ENCODE measurements at regions not wholly inside any gene's neighbourhood (a gene's known extent, or its start where the extent isn't known, plus 50 kb on each side); places are given as distances from the start of the nearest gene placed in this dataset.
"Not testable (repeated sequence)": the region's sequence is repeated elsewhere in the genome, so short reads cannot be mapped to it uniquely, and the experiment has no call there.

DNA sequence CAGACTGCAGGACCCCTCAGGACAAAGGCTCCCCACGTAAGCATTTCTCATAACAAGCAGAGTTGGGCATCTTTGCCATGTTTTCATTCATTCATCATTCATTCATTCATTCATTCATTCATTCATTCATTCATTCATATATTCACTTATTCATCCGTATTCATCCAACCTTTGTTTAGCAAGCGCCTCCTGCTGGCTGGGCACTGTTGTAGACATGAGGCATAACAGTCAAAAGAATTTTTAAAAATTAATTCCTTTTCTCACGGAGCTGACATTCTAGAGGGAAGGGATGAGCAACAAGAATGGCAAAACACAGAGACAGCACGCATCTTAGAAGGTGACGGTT is 351.7 kb upstream of the TNRC6C start:
- H3K4me3 ChIP-seq (ENCODE audit: low read depth, low read length), result no peak overlapping the region

DNA sequence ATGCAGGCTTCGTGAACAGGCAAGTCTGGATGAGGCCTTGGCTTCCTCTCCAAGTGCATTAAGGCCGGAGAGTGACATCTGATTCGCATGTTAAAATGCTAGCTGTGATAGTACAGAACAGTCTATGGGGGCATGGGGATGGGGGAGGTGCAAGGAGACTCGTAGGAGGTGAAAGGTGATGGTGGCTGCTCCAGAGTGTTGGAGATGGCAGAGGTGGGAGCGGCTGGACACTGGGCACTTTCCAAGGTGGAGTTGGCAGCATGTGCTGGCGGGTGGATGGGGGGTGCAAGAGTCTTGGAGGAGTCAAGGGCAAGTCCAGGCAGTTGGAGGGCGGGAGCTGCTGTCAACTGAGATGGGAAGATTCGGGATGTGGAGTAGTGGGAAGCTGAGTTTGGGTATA is 350.9 kb upstream of the TNRC6C start:
- H3K4me3 ChIP-seq (ENCODE audit: low read depth, low read length), result no peak overlapping the region

DNA sequence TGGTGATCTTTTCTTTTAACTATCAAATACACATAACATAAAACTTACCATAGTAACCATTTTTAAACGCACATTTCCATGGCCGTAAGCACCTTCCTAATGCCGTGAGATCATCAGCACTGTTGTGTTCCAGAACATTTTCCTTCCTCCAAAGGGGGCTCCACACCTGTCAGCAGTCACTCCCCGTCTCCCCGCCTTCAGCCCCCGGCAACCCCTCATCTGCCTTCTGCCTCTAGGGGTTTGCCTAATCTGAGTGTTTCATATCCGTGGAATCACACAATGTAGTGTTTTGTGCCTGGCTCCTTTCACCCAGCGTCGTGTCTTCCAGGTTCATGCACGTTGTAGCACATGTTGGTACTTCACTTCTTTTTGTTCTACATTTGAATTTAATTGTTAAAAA is 350.1 kb upstream of the TNRC6C start:
- no peak overlapping the region for H3K4me3 ChIP-seq (ENCODE audit: low read depth, low read length)

DNA sequence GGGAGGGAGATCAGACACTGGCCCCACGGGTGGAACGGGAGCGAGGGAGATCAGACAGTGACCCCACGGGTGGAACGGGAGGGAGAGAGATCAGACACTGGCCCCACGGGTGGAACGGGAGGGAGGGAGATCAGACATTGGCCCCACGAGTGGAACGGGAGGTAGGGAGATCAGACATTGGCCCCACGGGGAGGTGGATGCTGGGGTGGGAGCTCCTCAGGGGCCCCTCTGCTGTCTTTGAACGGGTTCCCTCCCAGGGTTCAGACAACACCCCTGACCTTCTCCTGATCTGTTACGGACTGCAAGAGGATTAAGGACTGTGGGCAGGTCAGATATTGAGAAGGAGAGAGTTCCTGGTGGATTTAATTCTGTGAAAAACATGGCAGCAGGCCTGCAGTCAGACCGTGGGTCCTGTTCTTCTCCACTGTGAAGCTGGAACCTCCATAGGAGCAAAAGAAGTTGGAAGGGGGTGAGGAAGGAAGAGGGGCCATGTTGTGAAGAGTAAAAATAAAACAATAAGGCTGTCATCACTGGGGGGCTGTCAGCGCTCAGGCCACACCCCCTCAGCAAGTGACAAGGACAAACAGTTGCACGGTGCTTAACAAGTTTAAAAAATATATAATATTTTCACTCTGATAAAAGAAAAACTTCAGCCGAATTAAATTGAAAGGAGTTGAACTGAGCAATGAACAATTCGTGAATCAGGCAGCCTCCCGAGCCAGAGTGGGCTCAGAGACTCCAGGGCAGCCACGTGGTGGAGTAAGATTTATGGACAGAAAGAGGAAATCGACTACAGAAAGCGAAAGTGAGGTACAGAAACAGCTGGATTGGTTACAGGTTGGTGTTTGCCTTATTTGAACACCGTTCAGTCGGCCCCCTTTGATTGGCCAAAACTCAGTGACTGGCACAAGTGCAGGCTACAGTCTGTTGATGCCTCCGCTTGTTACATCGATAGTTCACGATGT is 348.7 kb upstream of the TNRC6C start:
- H3K4me3 ChIP-seq (ENCODE audit: low read depth, low read length), result no peak overlapping the region

DNA sequence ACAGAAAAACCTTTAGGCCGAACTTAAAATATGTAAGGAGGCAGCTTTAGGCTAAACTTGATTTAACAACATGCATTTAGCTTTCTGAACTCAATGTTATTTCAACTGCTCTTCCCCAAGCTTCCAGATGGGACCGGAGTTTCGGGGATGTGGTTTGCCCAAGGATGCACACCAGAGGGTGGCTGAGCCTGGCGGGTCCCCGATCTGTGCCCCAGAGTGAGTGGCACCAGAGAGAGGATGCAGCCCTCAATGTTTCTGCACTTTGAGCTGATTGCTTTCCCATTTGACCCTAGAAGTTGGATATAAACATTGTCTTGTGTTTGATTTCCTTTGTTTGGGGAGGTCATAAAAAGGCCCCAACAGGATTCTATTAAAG is 348.0 kb upstream of the TNRC6C start:
- no peak overlapping the region for H3K4me3 ChIP-seq (ENCODE audit: low read depth, low read length)

DNA sequence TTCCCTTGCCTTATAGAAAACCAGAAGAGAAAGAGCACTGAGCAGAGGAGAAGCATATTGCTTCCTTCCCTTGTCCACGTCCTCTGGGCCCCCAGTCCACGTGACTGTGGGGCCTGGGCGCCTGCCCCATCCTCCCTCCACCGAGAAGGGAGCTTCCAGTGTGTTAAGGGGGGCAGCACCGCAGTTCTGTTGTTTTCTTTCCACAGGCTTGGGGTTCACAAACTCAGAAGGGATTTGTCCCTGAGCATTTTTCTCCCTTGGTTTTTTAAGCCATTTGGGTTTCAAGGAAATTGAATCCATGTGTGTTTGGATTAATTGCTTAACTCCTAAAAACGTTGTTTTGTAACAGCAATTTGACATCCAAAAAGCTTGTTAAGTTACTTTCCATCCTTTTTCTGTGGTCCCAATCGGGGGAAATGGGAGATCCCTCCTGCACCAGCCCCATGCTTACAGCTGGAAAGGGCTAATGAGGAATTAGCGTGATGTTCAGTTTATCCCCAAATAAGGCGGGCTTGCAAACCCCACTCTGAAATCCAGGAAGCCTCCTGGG is 347.5 kb upstream of the TNRC6C start:
- H3K4me3 ChIP-seq (ENCODE audit: low read depth, low read length), result no peak overlapping the region

DNA sequence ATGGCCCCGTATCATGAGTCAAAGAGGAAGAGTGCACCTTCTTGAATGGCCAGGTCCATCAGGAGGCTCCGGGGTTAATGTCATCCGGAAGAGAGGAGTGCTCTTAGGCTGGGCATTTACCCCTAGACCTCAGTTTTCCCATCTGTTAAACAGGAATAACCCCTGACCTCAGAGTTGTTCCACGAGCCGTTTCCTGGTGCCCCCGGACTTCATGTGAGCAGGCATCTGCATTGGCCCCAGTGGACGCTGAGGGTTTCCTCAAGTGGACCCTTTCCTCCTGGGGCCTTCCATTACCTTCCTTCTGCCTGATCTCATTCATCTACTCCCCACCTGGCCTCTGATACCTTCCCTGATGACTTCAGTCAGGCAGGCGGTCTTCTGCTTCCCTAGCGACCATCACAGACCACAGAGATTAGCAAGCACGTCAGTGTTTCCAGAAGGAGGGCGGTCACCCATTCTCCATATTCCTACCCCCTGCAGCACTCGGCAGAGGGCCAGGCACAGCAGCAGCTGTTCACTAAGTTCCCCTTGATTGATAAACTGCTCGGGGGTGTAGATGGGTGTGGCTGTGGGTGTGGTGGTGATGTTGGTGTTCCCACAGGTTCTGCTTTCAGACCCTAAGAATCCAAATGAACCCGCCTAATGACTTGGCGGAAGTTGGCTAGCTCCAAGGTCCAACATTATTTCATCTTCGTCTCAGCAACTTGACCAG is 346.6 kb upstream of the TNRC6C start:
- H3K4me3 ChIP-seq (ENCODE audit: low read depth, low read length), result no peak overlapping the region

DNA sequence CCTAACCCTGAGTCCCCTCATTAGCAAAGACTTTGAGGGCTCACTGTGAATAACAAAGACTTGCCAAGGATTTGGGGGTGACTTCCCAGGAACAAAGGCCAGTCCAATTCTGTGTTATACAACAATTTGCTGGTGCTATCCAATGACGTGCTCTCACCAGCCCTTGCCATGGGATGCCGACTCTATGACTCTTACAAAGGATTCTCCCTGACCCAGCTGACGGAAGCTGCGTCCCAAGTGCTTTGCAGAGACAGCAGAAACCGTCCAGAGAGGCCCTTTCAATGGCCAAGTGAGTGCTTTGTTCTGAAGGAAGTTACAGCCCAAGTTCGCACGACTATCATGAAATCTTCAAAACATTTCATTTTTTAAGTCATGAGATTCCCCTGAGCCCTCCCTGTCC is 345.3 kb upstream of the TNRC6C start:
- no peak overlapping the region for H3K4me3 ChIP-seq (ENCODE audit: low read depth, low read length)

DNA sequence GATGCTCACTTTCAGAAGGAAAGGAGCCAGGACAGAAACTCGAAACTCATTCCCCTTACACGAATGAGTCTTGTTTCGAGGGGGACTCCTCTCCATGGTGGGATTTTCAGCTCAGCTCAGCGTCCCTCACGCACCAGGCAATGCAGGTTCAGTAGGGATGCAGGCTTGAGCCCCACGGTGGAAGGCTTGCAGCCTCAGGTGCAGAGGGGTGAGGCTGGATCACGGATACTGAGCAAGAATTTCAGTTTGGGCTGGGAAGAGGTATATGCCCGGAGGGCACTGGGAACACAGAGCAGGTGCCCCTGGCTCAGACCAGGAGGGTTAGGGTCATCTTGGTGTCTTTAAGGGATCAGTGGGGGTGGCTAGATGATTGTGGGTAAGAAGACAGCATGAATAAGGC is 344.9 kb upstream of the TNRC6C start:
- no peak overlapping the region for H3K4me3 ChIP-seq (ENCODE audit: low read depth, low read length)

DNA sequence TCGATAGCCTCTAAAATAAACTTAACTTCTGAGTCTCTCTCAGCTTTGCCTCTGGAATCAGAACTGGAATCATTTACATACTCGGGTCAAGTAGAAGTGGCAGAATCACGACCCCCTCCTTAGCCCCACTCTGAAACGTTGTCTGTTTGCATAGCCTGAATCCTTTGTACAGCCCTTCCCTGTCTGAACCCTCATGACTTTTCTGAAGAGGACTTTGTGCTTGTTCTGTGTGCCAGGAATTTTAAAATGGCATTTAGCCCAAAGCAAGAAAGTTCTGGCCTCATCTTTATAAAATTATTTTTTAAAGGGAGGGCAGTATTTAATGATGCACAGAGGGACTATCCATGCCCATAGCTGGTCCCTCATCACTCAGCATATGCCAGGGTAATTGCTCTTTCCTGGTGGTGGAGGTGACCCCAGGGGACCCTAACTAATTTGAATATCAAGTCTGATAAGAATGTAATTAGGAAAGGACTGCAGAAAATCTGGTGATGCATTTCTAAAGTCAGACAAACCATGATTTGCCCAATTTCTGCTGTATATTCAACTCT is 342.7 kb upstream of the TNRC6C start:
- H3K4me3 ChIP-seq (ENCODE audit: low read depth, low read length), result no peak overlapping the region

DNA sequence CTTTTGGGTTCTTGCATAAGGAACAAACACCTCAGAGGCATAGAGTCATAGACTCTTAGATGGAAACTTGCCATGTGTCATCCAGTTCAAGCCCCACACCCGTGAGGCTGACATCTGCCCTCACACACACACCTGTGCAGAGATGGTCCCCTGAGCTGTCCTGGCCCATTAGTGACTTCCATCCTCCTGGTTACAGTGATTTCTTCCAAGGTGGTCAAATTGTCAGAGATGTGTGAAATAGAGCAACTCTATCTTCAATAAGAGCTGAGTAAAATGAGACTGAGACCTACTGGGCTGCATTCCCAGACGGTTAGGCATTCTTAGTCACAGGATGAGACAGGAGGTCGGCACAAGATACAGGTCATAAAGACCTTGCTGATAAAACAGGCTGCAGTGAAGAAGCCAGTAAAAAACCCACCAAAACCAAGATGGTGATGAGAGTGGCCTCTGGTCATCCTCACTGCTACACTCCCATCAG is 342.2 kb upstream of the TNRC6C start:
- no peak overlapping the region for H3K4me3 ChIP-seq (ENCODE audit: low read depth, low read length)

DNA sequence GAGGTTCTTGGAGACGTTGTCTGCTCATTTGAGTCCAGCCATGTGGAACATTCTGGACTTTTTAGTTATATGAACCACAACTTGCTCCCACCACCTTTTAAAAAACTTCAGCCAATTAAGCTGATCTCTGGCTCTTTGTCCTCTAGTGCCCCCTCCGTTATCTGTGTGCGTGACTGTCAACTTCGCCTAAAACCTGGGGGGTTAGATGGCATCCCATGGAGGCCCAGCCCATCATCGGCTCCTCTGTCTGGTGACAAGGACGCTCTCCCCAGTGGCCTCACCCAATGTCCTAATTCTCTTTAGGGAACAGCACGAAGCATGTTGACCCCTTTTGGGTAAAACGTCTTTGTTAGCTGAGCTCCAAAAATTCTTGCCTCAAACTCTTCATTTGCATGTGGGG is 341.0 kb upstream of the TNRC6C start:
- no peak overlapping the region for H3K4me3 ChIP-seq (ENCODE audit: low read depth, low read length)

DNA sequence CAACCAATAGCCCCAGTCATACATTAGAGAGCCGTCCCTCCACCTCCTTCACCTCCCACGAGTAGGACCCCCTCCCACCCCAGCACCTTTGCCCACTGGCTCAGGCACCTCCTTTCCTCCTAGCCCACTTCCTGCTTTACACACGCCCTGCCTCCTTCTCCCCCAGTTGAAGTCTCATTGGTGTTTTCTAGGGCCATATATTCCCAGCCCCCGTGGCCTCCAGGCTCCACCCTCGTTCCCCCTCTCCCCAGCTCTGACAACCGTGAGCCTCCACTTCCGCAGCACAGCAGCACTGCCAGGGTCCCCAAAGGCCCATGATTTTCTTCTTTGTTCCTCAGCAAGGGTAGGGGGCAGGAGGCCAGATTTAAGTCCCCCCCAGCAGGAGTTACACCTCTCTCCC is 340.3 kb upstream of the TNRC6C start:
- no peak overlapping the region for H3K4me3 ChIP-seq (ENCODE audit: low read depth, low read length)

DNA sequence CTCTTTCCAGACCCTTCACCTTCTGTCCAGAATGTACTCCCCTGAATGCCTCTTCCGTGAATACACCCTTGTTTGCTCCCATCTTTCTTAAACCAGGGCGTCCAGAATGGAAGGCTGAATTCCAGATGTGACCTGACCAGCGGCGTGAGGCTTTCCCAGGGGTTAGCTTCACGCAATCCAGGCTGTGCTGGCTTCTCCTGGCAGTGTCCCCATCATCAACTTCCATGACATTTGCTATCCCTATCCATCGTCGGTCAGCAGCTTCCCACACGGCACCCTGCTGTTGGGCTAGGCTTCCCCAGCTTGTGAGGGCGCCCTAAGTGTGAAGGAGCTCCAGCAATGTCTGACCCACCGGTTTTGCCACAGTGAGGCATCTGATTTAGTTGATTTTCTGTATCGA is 339.8 kb upstream of the TNRC6C start:
- no peak overlapping the region for H3K4me3 ChIP-seq (ENCODE audit: low read depth, low read length)

DNA sequence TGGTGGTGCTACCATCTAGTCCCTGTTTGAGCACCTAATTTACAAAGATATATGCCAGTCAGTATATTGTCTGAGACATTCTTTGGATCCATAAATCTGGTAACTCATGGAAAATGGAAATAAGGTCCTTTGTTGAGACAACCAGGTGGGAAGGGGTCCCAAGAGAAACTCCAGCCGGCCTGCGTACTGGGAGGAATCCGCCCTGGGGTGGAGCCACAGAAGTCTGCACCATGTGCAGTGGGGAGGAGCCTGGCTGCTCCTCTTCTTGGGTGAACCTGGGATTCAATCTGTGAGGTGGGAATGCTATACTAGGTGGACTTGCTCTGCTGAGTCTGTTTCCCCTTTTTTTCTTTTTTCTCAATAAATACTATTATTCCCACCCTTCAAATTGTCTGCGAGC is 339.2 kb upstream of the TNRC6C start:
- H3K4me3 ChIP-seq (ENCODE audit: low read depth, low read length), result no peak overlapping the region

DNA sequence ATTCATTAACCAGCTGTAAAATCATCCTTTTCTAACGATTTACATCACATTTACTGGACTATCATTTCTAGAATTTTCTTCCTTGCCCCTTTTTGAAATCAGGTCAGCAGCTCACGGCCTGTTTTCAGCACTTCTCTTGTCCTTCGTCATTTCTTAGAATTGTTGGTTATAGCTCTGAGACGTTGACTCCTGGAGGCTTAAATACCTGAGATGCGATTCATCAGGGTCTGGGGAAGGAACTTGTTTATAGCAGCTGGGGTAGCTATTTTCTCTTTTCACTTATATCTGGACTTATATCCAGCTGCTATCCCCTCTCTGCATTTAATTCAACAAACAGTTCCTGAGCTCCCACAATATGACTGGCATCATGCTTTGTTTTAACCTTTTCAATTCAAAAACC is 338.7 kb upstream of the TNRC6C start:
- H3K4me3 ChIP-seq (ENCODE audit: low read depth, low read length), result no peak overlapping the region

DNA sequence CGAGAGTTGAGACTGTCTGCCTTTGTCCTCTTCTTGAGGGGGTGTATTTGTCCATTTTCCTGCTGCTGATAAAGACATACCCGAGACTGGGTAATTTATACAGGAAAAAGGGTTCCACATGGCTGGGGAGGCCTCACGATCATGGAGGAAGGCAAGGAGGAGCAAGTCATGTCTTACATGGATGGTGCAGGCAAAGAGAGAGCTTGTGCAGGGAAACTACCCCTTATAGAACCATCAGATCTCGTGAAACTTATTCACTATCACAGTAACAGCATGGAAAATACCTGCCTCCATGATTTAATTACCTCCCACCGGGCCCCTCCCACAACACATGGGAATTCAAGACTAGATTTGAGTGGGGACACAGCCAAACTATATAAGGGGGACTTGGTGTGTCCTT is 338.2 kb upstream of the TNRC6C start:
- H3K4me3 ChIP-seq (ENCODE audit: low read depth, low read length), result no peak overlapping the region

DNA sequence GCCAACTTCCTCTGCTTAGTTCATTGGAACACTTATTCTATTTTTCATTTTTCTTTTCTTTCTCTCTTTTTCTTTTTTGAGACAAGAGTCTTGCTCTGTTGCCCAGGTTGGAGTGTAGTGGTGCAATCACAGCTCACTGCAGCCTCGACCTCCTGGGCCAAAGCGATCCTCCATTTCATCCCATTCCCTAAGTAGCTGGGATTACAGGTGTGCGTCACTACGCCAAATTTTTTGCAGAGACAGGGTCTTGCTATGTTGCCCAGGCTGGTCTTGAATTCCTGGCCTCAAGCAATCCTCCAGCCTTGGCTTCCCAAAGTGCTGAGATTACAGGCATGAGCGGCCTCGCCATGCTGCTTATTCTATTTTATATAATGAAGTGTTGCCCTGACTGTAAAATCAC is 336.4 kb upstream of the TNRC6C start:
- H3K4me3 ChIP-seq (ENCODE audit: low read depth, low read length), result not testable (repeated sequence)

DNA sequence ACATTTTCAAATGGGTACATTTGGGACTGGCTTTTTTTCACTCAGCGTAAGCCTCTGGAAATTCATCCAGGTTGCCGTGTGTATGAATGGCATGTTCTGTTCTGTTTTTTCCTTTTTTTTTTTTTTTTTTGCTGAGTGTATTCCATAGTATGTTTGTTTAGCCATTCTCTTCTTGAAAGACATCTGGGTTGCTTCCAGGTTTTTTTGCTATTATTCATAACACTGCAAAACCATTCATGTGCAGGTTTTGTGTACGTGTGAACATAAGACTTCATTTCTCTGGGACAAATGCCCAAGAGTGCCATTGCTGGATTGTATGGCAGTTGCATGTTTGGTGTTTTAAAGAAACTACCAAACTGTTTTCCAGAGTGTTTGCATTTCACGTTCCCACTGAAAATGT is 335.9 kb upstream of the TNRC6C start:
- H3K4me3 ChIP-seq (ENCODE audit: low read depth, low read length), result no peak overlapping the region

DNA sequence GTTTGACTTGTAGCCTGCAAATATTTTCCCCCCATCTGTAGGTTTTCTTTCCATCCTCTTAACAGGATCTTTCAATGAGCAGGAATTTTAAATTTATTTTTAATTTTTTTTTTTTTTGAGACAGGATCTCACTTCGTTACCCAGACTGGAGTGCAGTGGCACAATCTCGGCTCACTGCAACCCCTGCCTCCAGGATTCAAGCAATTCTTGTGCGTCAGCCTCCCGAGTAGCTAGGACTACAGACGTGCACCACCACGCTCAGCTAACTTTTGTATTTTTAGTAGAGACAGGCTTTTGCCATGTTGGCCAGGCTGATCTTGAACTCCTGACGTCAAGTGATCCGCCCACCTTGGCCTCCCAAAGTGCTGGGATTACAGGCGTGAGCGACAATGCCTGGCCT is 335.2 kb upstream of the TNRC6C start:
- H3K4me3 ChIP-seq (ENCODE audit: low read depth, low read length), result not testable (repeated sequence)

DNA sequence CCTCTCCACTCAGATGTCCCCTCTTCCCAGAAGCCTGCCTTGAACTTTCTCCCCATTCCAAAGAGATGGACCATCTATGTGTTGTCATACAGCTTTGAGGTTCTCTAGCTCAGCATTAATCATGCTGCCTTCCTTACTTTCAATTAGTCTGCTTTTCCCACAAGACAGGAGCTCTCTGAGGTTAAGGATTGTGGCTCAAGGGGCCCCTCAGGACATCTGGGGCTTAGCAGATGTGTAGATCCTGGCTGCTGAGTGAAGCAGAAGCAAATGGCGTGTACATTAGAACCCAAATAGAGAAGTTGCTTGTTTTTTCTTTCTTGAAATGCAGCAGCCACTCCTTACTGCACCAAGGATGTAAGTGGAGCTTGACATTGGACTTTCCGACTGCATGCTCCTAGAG is 330.5 kb upstream of the TNRC6C start:
- H3K4me3 ChIP-seq (ENCODE audit: low read depth, low read length), result no peak overlapping the region

DNA sequence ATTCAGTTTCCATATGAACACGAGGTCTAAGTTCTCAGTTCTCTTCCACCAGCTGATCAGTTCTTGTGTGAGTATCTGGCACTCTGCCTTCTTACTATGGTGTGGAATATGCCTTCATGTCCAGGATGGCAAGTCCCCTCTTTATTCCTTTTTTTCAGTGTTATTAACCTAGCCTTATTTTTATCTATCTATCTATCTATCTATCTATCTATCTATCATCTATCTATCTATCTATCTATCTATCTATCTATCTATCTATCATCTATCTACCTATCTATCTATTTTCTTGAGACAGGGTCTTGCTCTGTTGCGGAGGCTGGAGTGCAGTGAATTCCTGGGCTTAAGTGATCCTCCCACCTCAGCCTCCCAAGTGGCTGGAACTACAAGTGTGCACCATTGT is 329.2 kb upstream of the TNRC6C start:
- H3K4me3 ChIP-seq (ENCODE audit: low read depth, low read length), result not testable (repeated sequence)
